AG04449 (cell line): ENCODE measurements at regions not wholly inside any gene's neighbourhood (a gene's known extent, or its start where the extent isn't known, plus 50 kb on each side); places are given as distances from the start of the nearest gene placed in this dataset.

Source experiments
- CTCF ChIA-PET: fragments of 350-600 bp; formaldehyde crosslinking; extraction: SDS; loops from one replicate; lab custom pipeline; 2021; ENCODE audit warnings: antibody characterized with exemption; lab: Yijun Ruan, JAX
- POLR2A ChIA-PET: fragments of 400-600, 350-600 bp; formaldehyde crosslinking; extraction: SDS; loops from one replicate; lab custom pipeline; 2020; ENCODE audit warnings: antibody characterized with exemption, inconsistent platforms; lab: Yijun Ruan, JAX
- DNase-seq: peaks from one replicate; pipeline ENCODE4 v3.0.0-alpha.2; 2010; ENCODE audit warnings: low read depth, low spot score
- H3K4me3 ChIP-seq: 2 replicates; pipeline ENCODE4 v1.5.1; 2011; ENCODE audit warnings: low read depth, mild to moderate bottlenecking, control low read depth, low read length
- TF ChIP-seq, protein P1 (sequence below): IDR thresholded peaks from one replicate; pipeline ENCODE4 v1.5.1; 2011; ENCODE audit warnings: mild to moderate bottlenecking, moderate library complexity, low read length, control low read depth, inconsistent platforms; ENCODE audit not compliant: insufficient read depth; ENCODE audit errors: missing control alignments

DNA sequence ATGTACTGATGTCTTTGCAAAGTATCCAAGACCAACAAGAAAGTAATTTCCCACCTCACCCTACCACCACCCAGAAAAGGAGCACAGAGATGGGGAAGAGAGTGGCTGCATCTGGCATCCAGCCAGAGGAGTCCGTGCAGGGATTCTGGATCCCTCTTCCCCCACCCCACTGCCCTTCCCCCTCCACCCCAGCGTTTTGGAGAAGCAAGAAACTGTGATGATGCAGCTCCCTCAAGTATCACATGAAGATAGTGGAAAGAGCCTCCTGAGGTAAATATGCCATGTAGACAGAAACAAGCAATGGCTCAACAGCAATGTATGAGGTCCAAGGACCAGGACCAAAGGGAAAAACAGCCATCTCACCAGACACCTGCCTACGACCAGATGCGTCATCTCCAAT, 153.8 kb downstream of the DEPDC1B start:
- TF ChIP-seq, protein P1, sequence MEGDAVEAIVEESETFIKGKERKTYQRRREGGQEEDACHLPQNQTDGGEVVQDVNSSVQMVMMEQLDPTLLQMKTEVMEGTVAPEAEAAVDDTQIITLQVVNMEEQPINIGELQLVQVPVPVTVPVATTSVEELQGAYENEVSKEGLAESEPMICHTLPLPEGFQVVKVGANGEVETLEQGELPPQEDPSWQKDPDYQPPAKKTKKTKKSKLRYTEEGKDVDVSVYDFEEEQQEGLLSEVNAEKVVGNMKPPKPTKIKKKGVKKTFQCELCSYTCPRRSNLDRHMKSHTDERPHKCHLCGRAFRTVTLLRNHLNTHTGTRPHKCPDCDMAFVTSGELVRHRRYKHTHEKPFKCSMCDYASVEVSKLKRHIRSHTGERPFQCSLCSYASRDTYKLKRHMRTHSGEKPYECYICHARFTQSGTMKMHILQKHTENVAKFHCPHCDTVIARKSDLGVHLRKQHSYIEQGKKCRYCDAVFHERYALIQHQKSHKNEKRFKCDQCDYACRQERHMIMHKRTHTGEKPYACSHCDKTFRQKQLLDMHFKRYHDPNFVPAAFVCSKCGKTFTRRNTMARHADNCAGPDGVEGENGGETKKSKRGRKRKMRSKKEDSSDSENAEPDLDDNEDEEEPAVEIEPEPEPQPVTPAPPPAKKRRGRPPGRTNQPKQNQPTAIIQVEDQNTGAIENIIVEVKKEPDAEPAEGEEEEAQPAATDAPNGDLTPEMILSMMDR: no peak
- DNase-seq: no peak
- CTCF ChIA-PET: no interaction called here
- no peak overlapping the region for H3K4me3 ChIP-seq
- POLR2A ChIA-PET: no interaction called here

- CTCF ChIA-PET: no interaction called here
- POLR2A ChIA-PET: no interaction called here
- H3K4me3 ChIP-seq: no peak overlapping the region
- no peak for DNase-seq
- TF ChIP-seq, protein P1: no peak
Measured at GRCh38 chr5:60545551-60545950, 154.4 kb downstream of the DEPDC1B start.

DNA sequence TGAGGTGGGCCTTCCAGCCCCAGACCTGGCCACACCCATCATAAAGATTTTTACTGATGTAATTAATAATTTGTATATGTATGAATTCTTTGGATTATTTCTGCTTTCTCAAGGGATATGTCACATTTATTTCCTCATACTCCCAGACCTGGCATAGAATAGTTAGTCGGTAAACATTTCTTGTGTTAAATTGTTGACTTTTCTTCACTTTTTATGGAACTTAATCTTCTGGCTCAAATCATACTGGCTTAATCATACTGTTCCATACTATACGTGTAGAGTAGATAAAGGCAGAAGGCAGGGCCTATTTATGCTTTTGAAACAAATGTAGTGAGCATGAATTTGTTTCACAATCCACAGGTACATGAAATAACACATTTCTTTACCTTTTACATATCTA, 155.8 kb downstream of the DEPDC1B start:
- CTCF ChIA-PET: no interaction called here
- H3K4me3 ChIP-seq: no peak overlapping the region
- POLR2A ChIA-PET: no interaction called here
- TF ChIP-seq, protein P1: no peak
- DNase-seq: no peak

- DNase-seq: no peak
- TF ChIP-seq, protein P1: no peak
- CTCF ChIA-PET: no interaction called here
Measured at GRCh38 chr5:60541980-60542379, 158.0 kb downstream of the DEPDC1B start.

GRCh38 chr5:60540856-60541805, 158.8 kb downstream of the DEPDC1B start:
- TF ChIP-seq, protein P1: no peak
- H3K4me3 ChIP-seq: no peak overlapping the region
- POLR2A ChIA-PET: no interaction called here
- DNase-seq: no peak
- CTCF ChIA-PET: no interaction called here

More at GRCh38 chr5:60541980-60542379, 158.0 kb downstream of the DEPDC1B start:
- no peak overlapping the region for H3K4me3 ChIP-seq
- POLR2A ChIA-PET: no interaction called here
